Thyroid gland (tissue), 4 donors: ENCODE measurements at regions not wholly inside any gene's neighbourhood (a gene's known extent, or its start where the extent isn't known, plus 50 kb on each side); places are given as distances from the start of the nearest gene placed in this dataset.

Experiments
- POLR2A ChIP-seq, 2 donors: fragments of 450-650 bp; IDR thresholded peaks; one replicate each; pipeline ENCODE4 v1.6.1; 2017; ENCODE audit warnings: antibody characterized with exemption in 2 of 2, mild to moderate bottlenecking in 2 of 2, moderate library complexity in 1 of 2
- TF ChIP-seq, protein P1 (sequence below), 6 experiments: fragments of 200-600 bp in 3 of 6; fragments of 450-650 bp in 3 of 6; sonication (generic) in 3 of 6; IDR thresholded peaks; one replicate each; pipeline ENCODE4 v1.5.1; 2016 to 2019; ENCODE audit warnings: antibody characterized with exemption in 6 of 6, mild to moderate bottlenecking in 2 of 6, inconsistent platforms in 1 of 6, moderate library complexity in 1 of 6

GRCh38 chr5:101534491-101535110 is 631.5 kb upstream of the ST8SIA4 start:
- TF ChIP-seq, protein P1, sequence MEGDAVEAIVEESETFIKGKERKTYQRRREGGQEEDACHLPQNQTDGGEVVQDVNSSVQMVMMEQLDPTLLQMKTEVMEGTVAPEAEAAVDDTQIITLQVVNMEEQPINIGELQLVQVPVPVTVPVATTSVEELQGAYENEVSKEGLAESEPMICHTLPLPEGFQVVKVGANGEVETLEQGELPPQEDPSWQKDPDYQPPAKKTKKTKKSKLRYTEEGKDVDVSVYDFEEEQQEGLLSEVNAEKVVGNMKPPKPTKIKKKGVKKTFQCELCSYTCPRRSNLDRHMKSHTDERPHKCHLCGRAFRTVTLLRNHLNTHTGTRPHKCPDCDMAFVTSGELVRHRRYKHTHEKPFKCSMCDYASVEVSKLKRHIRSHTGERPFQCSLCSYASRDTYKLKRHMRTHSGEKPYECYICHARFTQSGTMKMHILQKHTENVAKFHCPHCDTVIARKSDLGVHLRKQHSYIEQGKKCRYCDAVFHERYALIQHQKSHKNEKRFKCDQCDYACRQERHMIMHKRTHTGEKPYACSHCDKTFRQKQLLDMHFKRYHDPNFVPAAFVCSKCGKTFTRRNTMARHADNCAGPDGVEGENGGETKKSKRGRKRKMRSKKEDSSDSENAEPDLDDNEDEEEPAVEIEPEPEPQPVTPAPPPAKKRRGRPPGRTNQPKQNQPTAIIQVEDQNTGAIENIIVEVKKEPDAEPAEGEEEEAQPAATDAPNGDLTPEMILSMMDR (IDR thresholded peaks at IDR 0.05) = no peak
- TF ChIP-seq POLR2A (IDR thresholded peaks at IDR 0.05) = no peak
